H1 (cell line): ENCODE measurements at regions not wholly inside any gene's neighbourhood (a gene's known extent, or its start where the extent isn't known, plus 50 kb on each side); places are given as distances from the start of the nearest gene placed in this dataset.
A peak's percentile ranks its signal among the peaks of the same experiment; 100 is the strongest.

Experiments
- CTCF ChIA-PET: fragments of 300-600 bp; sonication (Branson Sonifier 250); formaldehyde crosslinking; loops from one replicate; lab custom pipeline; 2021; ENCODE audit not compliant: partially characterized antibody; lab: Charles Lee
- POLR2A ChIA-PET: fragments of 300-600 bp; sonication (Branson Sonifier 250); formaldehyde crosslinking; loops from one replicate; lab custom pipeline; 2021; ENCODE audit warnings: inconsistent platforms; ENCODE audit not compliant: partially characterized antibody; lab: Charles Lee
- DNase-seq, 2 experiments: peaks; one replicate each; pipeline versions ENCODE4 v3.0.0 to v3.0.0-alpha.2; 2010 to 2022; ENCODE audit warnings: low spot score in 2 of 2, low read depth in 1 of 2, mixed read lengths in 1 of 2
- FAIRE-seq: peaks from 2 replicates; lab custom pipeline; 2011; peaks lifted over from hg19 to GRCh38; lab: Jason Lieb, UNC
- H2AFZ ChIP-seq: 2 replicates; pipeline ENCODE4 v1.8.1; 2012; ENCODE audit warnings: low read length, inconsistent platforms
- H2AK5ac ChIP-seq: 2 replicates; pipeline ENCODE4 v1.6.1; 2013; ENCODE audit warnings: low read depth, low read length
- H2BK120ac ChIP-seq: replicated peaks from 2 replicates; pipeline ENCODE3; 2013; ENCODE audit warnings: low read depth, low read length, inconsistent platforms
- H2BK12ac ChIP-seq: 2 replicates; pipeline ENCODE4 v1.6.1; 2013; ENCODE audit warnings: low read depth, low read length
- H2BK15ac ChIP-seq: 2 replicates; pipeline ENCODE4 v1.6.1; 2013; ENCODE audit warnings: low read length
- H2BK20ac ChIP-seq: 2 replicates; pipeline ENCODE4 v1.6.1; 2013; ENCODE audit warnings: low read length
- H2BK5ac ChIP-seq: 2 replicates; pipeline ENCODE4 v1.6.1; 2013; ENCODE audit warnings: low read depth, low read length
- H3K14ac ChIP-seq: 2 replicates; pipeline ENCODE4 v1.6.1; 2013; ENCODE audit warnings: inconsistent platforms; ENCODE audit not compliant: insufficient read length
- H3K18ac ChIP-seq: 2 replicates; pipeline ENCODE4 v1.6.1; 2013; ENCODE audit warnings: low read length; ENCODE audit errors: extremely low read depth
- H3K23ac ChIP-seq: 2 replicates; pipeline ENCODE4 v1.6.1; 2013; ENCODE audit warnings: inconsistent platforms; ENCODE audit not compliant: insufficient read length
- H3K23me2 ChIP-seq: 2 replicates; pipeline ENCODE4 v1.6.1; 2013; ENCODE audit warnings: low read depth, low read length
- H3K27ac ChIP-seq: 2 replicates; pipeline ENCODE4 v1.6.1; 2011; ENCODE audit warnings: low read depth, low read length, inconsistent platforms
- H3K27me3 ChIP-seq, 4 experiments: replicated peaks in 1 of 4; 1 replicate in 1 of 4; 2 replicates in 3 of 4; pipeline versions ENCODE4 v1.6.1 to v1.8.1; 2011 to 2013; ENCODE audit warnings: low read length in 3 of 4, mild to moderate bottlenecking in 3 of 4, inconsistent platforms in 2 of 4, mixed read lengths in 2 of 4, moderate library complexity in 1 of 4; ENCODE audit not compliant: control insufficient read depth in 3 of 4, insufficient read depth in 3 of 4; ENCODE audit errors: extremely low read depth in 1 of 4
- H3K36me3 ChIP-seq, 4 experiments: 2 replicates each; pipeline versions ENCODE4 v1.6.1 to v1.8.1; 2011 to 2013; ENCODE audit warnings: mild to moderate bottlenecking in 4 of 4, low read length in 3 of 4, moderate library complexity in 2 of 4, control low read depth in 1 of 4, inconsistent platforms in 1 of 4; ENCODE audit not compliant: insufficient read depth in 4 of 4, control insufficient read depth in 2 of 4
- H3K4ac ChIP-seq: replicated peaks from 2 replicates; pipeline ENCODE3; 2013; ENCODE audit warnings: low read length, low read depth, mixed read lengths, inconsistent platforms; ENCODE audit not compliant: insufficient read length
- H3K4me1 ChIP-seq, 4 experiments: replicated peaks in 1 of 4; 1 replicate in 1 of 4; 2 replicates in 3 of 4; pipeline versions ENCODE4 v1.6.1 to v1.8.1; 2011 to 2013; ENCODE audit warnings: low read length in 3 of 4, inconsistent platforms in 2 of 4, mixed read lengths in 1 of 4; ENCODE audit not compliant: insufficient read depth in 4 of 4, control insufficient read depth in 3 of 4
- H3K4me2 ChIP-seq, 2 experiments: 2 replicates each; pipeline versions ENCODE4 v1.6.1 to v1.8.1; 2011 to 2013; ENCODE audit warnings: low read depth in 2 of 2, low read length in 2 of 2, control low read depth in 1 of 2, inconsistent platforms in 1 of 2, mild to moderate bottlenecking in 1 of 2; ENCODE audit not compliant: insufficient read depth in 1 of 2
- H3K4me3 ChIP-seq, 4 experiments: fragments of 200-600, 300-600 bp in 1 of 4; sonication (generic), shearing (Covaris generic), sonication (Bioruptor Twin) in 1 of 4; 2 replicates each; pipeline versions ENCODE4 v1.5.1 to v1.8.1; 2011 to 2016; ENCODE audit warnings: low read length in 4 of 4, low read depth in 3 of 4, control low read depth in 2 of 4, inconsistent platforms in 2 of 4, mild to moderate bottlenecking in 2 of 4, mixed read lengths in 1 of 4, moderate library complexity in 1 of 4; ENCODE audit not compliant: insufficient read depth in 2 of 4; ENCODE audit errors: extremely low read depth in 1 of 4
- H3K56ac ChIP-seq: replicated peaks from 2 replicates; pipeline ENCODE3; 2013; ENCODE audit warnings: low read depth, mild to moderate bottlenecking, mixed read lengths, low read length, inconsistent platforms; ENCODE audit not compliant: insufficient read length
- H3K79me1 ChIP-seq: 2 replicates; pipeline ENCODE4 v1.6.1; 2013; ENCODE audit warnings: low read depth, low read length, control low read depth
- H3K79me2 ChIP-seq, 2 experiments: 2 replicates each; pipeline versions ENCODE4 v1.6.1 to v1.8.1; 2012 to 2013; ENCODE audit warnings: low read length in 2 of 2, mild to moderate bottlenecking in 2 of 2, inconsistent platforms in 1 of 2; ENCODE audit not compliant: insufficient read depth in 2 of 2, control insufficient read depth in 1 of 2
- H3K9ac ChIP-seq, 4 experiments: replicated peaks in 1 of 4; 1 replicate in 1 of 4; 2 replicates in 3 of 4; pipeline versions ENCODE4 v1.6.1 to v1.8.1; 2011 to 2013; ENCODE audit warnings: low read depth in 3 of 4, low read length in 3 of 4, control low read depth in 2 of 4, mild to moderate bottlenecking in 2 of 4, moderate library complexity in 2 of 4, inconsistent platforms in 1 of 4; ENCODE audit errors: extremely low read depth in 1 of 4
- H3K9me3 ChIP-seq, 2 experiments: 2 replicates each; pipeline versions ENCODE4 v1.6.1 to v1.8.1; 2012 to 2013; ENCODE audit warnings: mild to moderate bottlenecking in 2 of 2, moderate library complexity in 2 of 2, control low read depth in 1 of 2, inconsistent platforms in 1 of 2, low read depth in 1 of 2, low read length in 1 of 2, mixed read lengths in 1 of 2; ENCODE audit not compliant: insufficient read depth in 2 of 2
- H4K20me1 ChIP-seq, 2 experiments: replicated peaks in 1 of 2; 2 replicates each; pipeline versions ENCODE3 to v1.8.1; 2011 to 2013; ENCODE audit warnings: inconsistent platforms in 2 of 2, low read length in 2 of 2, mild to moderate bottlenecking in 1 of 2; ENCODE audit not compliant: insufficient read depth in 2 of 2, control insufficient read depth in 1 of 2
- H4K5ac ChIP-seq: 2 replicates; pipeline ENCODE4 v1.6.1; 2013; ENCODE audit warnings: low read length, low read depth, mixed read lengths, inconsistent platforms; ENCODE audit not compliant: insufficient read length
- H4K8ac ChIP-seq: 2 replicates; pipeline ENCODE4 v1.8.0; 2013; ENCODE audit warnings: mild to moderate bottlenecking, moderate library complexity, low read length, inconsistent platforms; ENCODE audit not compliant: insufficient read depth; ENCODE audit errors: extremely low read depth
- H4K91ac ChIP-seq: replicated peaks from 2 replicates; pipeline ENCODE3; 2013; ENCODE audit warnings: low read length, mixed read lengths, inconsistent platforms; ENCODE audit not compliant: insufficient read length
- NANOG ChIP-seq: IDR thresholded peaks from 2 replicates; pipeline ENCODE4 v1.6.1; 2011; ENCODE audit warnings: low read length, low read depth, mild to moderate bottlenecking, inconsistent platforms; ENCODE audit not compliant: insufficient read depth, poor library complexity, severe bottlenecking
- NRF1 ChIP-seq: IDR thresholded peaks from 2 replicates; pipeline ENCODE4 v1.6.1; 2011; ENCODE audit warnings: mild to moderate bottlenecking, low read depth, low read length, improper control_type of control experiment
- RAD21 ChIP-seq, 2 experiments: IDR thresholded peaks in 1 of 2; conservative IDR thresholded peaks in 1 of 2; 2 replicates each; pipeline ENCODE4 v1.6.1; 2011; ENCODE audit warnings: low read depth in 2 of 2, low read length in 2 of 2, improper control_type of control experiment in 1 of 2, inconsistent platforms in 1 of 2, mild to moderate bottlenecking in 1 of 2, moderate library complexity in 1 of 2
- SIN3A ChIP-seq, 2 experiments: IDR thresholded peaks in 1 of 2; conservative IDR thresholded peaks in 1 of 2; 2 replicates each; pipeline ENCODE4 v1.6.1; 2011 to 2012; ENCODE audit warnings: low read length in 2 of 2, improper control_type of control experiment in 1 of 2, low read depth in 1 of 2, mild to moderate bottlenecking in 1 of 2
- YY1 ChIP-seq: IDR thresholded peaks from 2 replicates; pipeline ENCODE4 v1.6.1; 2011; ENCODE audit warnings: low read depth, mild to moderate bottlenecking, low read length
- WGBS, 2 experiments: shearing (Covaris generic) in 1 of 2; methylation state at CpG; one replicate each; pipeline versions ENCODE4 v1.1.6 to v1.1.7; 2013 to 2015; ENCODE audit warnings: low lambda C conversion rate in 2 of 2, mixed read lengths in 2 of 2, inconsistent platforms in 1 of 2, low coverage in 1 of 2, missing lambda C conversion rate in 1 of 2; ENCODE audit not compliant: insufficient replicate concordance in 2 of 2, insufficient coverage in 1 of 2, insufficient read length in 1 of 2; ENCODE audit errors: extremely low coverage in 1 of 2, missing lambda C conversion rate in 1 of 2; 5-methylcytosine and 5-hydroxymethylcytosine counted together
- TF ChIP-seq, protein P1 (sequence below), 3 experiments: IDR thresholded peaks; 1 replicate in 2 of 3; 2 replicates in 1 of 3; pipeline versions ENCODE4 v1.5.1 to v1.6.1; 2011; ENCODE audit warnings: low read length in 3 of 3, mild to moderate bottlenecking in 3 of 3, inconsistent platforms in 2 of 3, low read depth in 1 of 3, moderate library complexity in 1 of 3; ENCODE audit not compliant: insufficient read depth in 1 of 3; ENCODE audit errors: control extremely low read depth in 1 of 3

DNA sequence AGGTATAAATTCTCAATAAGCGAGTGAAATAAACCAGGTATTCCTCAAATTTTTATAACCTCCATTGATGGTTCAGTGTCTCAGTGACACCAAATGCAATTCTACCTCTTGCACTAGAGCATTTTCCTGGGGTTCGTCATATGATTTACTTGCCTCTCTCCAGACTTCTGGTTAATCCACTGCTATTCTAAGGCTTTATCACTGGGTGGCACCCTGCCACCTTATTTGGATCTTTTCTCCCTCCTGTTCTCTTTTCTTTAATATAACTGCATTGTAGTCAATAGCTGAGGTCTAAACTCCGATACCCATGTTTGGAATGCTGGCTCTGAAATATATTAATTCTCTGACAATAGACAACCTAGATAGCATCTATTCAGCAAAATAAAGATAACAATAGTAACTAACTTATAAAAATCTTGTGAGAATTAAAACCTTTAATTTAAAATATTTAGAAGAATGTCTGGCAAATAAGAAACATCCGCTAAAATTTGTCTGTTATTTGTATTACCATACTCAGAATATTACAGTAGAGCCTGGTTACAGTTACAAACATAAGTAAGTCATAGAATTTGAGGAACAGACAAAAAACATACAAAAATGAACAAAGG is 436.4 kb downstream of the PLA2G4A start:
- Histone ChIP-seq H3K4me2 (no peak overlapping the region), H3K9ac (no peak overlapping the region), H2BK15ac (no peak overlapping the region), H3K56ac (no peak overlapping the region)
- TF ChIP-seq NANOG: no peak
- no peak for TF ChIP-seq YY1
- TF ChIP-seq, protein P1, sequence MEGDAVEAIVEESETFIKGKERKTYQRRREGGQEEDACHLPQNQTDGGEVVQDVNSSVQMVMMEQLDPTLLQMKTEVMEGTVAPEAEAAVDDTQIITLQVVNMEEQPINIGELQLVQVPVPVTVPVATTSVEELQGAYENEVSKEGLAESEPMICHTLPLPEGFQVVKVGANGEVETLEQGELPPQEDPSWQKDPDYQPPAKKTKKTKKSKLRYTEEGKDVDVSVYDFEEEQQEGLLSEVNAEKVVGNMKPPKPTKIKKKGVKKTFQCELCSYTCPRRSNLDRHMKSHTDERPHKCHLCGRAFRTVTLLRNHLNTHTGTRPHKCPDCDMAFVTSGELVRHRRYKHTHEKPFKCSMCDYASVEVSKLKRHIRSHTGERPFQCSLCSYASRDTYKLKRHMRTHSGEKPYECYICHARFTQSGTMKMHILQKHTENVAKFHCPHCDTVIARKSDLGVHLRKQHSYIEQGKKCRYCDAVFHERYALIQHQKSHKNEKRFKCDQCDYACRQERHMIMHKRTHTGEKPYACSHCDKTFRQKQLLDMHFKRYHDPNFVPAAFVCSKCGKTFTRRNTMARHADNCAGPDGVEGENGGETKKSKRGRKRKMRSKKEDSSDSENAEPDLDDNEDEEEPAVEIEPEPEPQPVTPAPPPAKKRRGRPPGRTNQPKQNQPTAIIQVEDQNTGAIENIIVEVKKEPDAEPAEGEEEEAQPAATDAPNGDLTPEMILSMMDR (IDR thresholded peaks at IDR 0.05; ENCODE audit: control extremely low read depth in 1 of 3, insufficient read depth in 1 of 3, low read depth in 1 of 3, low read length in 3 of 3): peak in 2 of 3 experiments; percentile 58 to 68; a peak in 2 of 4 replicates
- no peak for TF ChIP-seq NRF1
- TF ChIP-seq RAD21 (IDR thresholded peaks at IDR 0.05 in 1 of 2, conservative IDR thresholded peaks at IDR 0.05 in 1 of 2; ENCODE audit: low read depth in 2 of 2, low read length in 2 of 2): peak; percentile 93
- no peak for TF ChIP-seq SIN3A (conservative IDR thresholded peaks at IDR 0.05 in 1 of 2, IDR thresholded peaks at IDR 0.05 in 1 of 2; ENCODE audit: low read depth in 1 of 2, low read length in 2 of 2)
- TF ChIP-seq, all 59 proteins: peak for 2
- ChIA-PET POLR2A (no interaction called here), CTCF (interaction anchor here (0.6 to 2.1 kb wide), 18 partner anchors 12 to 923 kb away, joined by 3 to 7 read pairs (median 3); no protein-coding TSS in a partner anchor)
- Histone ChIP-seq H3K27me3 (no peaks in the 10 kb centered on the region), H3K23me2 (no peaks in the 10 kb centered on the region), H3K14ac (no peak overlapping the region), H4K91ac (no peak overlapping the region), H3K4me1 (no peaks in the 10 kb centered on the region), H3K79me1 (no peaks in the 10 kb centered on the region), H3K79me2 (no peaks in the 10 kb centered on the region), H3K18ac (no peak overlapping the region), H3K36me3 (no peaks in the 10 kb centered on the region), H4K5ac (no peak overlapping the region), H3K23ac (no peak overlapping the region), H2BK12ac (no peak overlapping the region), H3K4me3 (no peak overlapping the region), H3K4ac (no peak overlapping the region), H3K9me3 (no peaks in the 10 kb centered on the region), H2BK120ac (no peak overlapping the region), H3K27ac (no peak overlapping the region), H2AFZ (no peak overlapping the region), H2BK20ac (no peak overlapping the region), H2BK5ac (no peak overlapping the region), H4K20me1 (no peaks in the 10 kb centered on the region), H2AK5ac (no peak overlapping the region), H4K8ac (no peak overlapping the region)
- DNase-seq: no peak
- 65% methylated on average over 4 of the region's 4 CpGs; no CpG with 5 or more reads in 1 of the 2 experiments for WGBS, 2 experiments
- FAIRE-seq: peak; percentile 39
